Femur (tissue), 1 donor: ENCODE measurements at regions not wholly inside any gene's neighbourhood (a gene's known extent, or its start where the extent isn't known, plus 50 kb on each side); places are given as distances from the start of the nearest gene placed in this dataset.
"Not testable (repeated sequence)": the region's sequence is repeated elsewhere in the genome, so short reads cannot be mapped to it uniquely, and the experiment has no call there.

Source experiments
- DNase-seq: peaks from one replicate; pipeline ENCODE4 v3.0.0-alpha.2; 2017

GRCh38 chr2:95654897-95655296, 63.1 kb downstream of the TRIM43 start:
- DNase-seq: not testable (repeated sequence)

DNA sequence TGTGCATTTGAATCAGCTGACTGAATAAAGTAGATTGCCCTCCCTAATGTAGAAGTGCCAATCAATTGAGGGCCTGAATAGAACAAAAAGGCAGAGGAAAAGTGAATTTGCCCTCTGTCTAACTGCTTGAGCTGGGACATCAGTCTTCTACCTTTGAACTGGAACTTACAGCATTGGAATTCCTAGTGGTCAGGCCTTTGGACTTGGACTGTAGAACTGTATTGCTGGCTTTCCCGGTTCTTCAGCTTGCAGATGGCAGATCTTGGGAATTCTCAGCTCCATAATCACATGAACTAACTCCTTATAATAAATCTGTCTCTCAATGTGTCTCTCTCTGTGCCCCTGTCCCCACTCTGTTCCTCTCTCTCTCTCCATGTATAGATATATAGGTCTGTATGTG, 64.8 kb downstream of the TRIM43 start:
- not testable (repeated sequence) for DNase-seq

- not testable (repeated sequence) for DNase-seq
Observed at GRCh38 chr2:95657937-95658336, 66.1 kb downstream of the TRIM43 start.

- not testable (repeated sequence) for DNase-seq
Observed at GRCh38 chr2:95660766-95661562, 69.2 kb downstream of the TRIM43 start.

GRCh38 chr2:95663471-95664441, 72.0 kb downstream of the TRIM43 start:
- not testable (repeated sequence) for DNase-seq

DNA sequence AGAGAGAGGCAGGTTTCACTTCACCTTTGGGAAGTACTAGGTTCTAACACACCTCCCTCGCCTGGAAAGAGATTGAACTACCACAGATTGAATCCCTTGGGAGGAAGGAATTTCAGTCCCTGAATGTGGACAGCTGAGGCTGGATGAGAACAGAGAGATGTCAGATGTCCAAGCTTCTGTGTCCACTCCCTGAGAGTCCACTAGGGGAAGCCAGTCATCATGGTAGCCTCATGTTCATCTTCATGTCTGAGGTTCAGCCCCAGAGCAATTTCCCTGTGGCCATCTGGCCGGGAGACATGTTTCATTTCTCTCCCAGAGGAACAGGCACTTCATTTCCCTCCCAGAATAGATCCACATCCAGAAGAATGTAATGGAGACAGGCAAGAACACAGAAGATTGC, 74.8 kb downstream of the TRIM43 start:
- not testable (repeated sequence) for DNase-seq

DNA sequence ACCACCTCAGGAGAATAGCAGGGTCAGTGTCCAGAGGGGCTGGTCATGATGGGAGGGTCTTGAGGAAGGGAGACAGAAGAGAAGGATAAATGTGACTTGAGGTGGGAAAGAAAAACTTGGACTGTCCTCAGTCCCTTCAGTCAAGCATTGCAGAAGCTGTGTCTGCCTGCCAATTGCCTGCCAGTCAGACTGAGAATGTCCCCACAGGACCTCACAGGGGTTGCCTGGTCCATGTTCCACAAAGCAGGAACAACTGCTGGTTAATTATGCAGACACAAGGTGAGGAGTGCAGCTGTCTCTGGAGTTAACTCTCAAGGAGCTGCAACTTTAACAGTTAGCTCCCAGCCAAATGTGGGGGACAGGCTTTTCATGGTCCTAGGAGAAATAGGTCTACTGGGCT, 75.7 kb downstream of the TRIM43 start:
- no peak for DNase-seq

DNA sequence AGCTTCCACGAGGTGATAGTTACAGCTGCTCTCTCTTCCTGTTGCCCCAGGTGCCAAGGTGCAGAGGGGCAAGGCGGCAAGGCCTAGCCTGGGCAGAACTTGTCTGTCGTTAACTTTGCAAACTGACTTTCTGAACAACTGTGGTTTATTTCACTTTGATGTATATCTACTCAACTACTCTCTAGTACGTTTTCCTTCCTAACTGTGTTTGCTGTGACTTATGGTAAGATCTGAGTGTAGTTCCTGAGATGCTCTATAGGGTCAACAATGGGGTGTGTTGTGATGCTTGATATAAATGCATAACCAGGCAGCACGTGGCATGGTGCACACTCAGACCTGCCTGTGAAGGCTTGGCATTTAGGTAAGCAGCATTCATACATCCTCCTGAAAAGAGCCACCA, 77.1 kb downstream of the TRIM43 start:
- not testable (repeated sequence) for DNase-seq

GRCh38 chr2:95669441-95669991, 77.7 kb downstream of the TRIM43 start:
- no peak for DNase-seq

DNA sequence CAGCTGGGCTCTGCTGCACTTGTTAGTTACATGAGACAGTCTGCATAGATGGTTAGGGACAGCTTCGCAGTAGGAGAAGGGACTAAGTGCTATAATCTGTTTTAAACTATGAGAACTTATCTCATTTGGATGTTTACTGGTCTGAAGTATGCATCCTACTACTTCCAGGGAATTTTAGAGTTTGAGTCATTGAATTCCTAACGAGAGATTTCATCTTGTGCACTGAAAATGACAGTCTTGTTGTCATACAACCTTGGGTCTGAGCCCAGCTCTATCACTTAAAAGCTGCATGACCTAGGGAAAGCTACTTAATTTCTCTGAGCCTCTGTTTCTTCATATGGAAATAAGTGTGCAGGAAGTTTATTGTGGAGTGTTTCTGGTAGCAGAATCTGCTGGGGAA, 78.4 kb downstream of the TRIM43 start:
- no peak for DNase-seq

GRCh38 chr2:95670686-95671085, 78.9 kb downstream of the TRIM43 start:
- DNase-seq: no peak

- DNase-seq: not testable (repeated sequence)
Observed at GRCh38 chr2:95671171-95671570, 79.4 kb downstream of the TRIM43 start.

DNA sequence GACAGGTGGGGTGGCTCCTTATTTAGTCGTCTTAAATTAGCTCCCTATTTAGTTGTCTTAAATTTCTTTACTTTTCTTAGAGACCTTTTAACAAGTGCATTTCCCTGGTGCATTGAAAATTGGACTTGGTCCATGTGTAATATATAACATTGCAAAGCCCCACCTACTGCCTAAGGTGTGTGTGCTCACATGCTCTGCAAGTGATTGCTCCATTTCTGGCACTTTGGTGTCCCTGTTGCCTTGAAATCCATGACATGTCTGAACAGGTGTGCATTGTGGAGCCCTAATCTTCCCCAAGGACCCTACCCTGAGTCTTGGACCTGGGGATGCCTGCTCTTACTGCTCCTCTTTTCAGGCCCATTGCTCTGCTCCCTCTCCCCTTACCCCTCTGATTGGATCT, 80.2 kb downstream of the TRIM43 start:
- not testable (repeated sequence) for DNase-seq

GRCh38 chr2:95672500-95672899, 80.7 kb downstream of the TRIM43 start:
- DNase-seq: not testable (repeated sequence)

GRCh38 chr2:95674186-95674585, 82.4 kb downstream of the TRIM43 start:
- DNase-seq: no peak

DNA sequence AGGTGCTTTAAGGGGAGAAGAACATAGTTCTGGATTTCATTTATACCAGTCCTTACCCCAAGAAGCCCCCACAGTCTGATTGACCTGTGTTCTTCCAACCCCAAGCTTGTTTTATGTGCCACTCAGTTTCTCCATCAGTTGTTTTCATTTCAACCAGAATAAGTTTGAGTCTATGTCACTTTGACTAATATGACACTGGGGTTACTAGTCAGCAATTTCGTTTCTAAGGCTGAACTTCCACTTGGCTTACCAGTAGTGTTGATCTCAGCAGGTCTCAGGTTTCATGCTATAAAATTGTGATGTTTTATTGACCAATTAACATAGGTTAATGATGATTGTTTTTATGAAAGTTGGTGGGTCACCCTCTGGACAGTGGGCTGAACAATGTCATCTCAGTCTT, 84.8 kb downstream of the TRIM43 start:
- not testable (repeated sequence) for DNase-seq

- DNase-seq: no peak
Observed at GRCh38 chr2:95677346-95677745, 85.5 kb downstream of the TRIM43 start.

DNA sequence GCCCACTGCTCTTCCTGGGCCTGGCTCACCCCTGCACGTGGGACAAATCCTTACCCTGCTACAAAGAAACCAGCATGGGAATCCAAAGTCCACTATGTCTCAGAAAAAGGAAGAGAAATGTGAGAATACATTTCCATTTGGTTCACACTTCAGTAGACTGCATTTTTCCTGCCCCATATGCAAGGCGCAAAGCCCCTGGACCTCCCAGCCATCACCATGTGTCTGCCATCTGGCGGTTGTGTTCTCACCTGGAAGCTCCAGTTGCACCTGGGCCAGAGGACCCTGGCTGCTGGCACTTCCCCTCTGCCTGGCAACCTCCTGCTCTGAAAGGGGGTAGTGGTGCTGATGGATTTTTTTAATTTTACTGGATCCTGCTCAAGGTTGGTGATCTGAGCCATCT, 86.0 kb downstream of the TRIM43 start:
- not testable (repeated sequence) for DNase-seq

DNA sequence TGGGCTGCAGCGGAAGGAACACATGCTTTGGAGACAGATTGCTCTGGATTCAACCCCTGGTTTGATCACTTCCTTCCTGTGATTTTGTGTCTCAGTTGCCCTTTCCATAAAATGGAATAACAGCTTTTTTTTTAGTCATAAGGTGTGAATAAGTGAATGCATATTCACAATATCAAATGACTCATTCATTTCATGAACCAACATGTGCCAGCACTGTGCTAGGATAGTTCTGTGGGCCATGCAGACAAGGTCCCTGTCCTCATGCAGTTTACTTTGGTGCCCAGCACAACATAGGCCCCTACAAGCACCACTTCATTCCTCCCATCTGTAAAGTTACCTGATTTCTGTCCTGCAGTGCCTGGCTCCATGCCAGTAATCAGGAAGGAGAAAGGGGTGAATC, 89.4 kb downstream of the TRIM43 start:
- not testable (repeated sequence) for DNase-seq

GRCh38 chr2:95681589-95682081, 89.8 kb downstream of the TRIM43 start:
- DNase-seq: not testable (repeated sequence)

DNA sequence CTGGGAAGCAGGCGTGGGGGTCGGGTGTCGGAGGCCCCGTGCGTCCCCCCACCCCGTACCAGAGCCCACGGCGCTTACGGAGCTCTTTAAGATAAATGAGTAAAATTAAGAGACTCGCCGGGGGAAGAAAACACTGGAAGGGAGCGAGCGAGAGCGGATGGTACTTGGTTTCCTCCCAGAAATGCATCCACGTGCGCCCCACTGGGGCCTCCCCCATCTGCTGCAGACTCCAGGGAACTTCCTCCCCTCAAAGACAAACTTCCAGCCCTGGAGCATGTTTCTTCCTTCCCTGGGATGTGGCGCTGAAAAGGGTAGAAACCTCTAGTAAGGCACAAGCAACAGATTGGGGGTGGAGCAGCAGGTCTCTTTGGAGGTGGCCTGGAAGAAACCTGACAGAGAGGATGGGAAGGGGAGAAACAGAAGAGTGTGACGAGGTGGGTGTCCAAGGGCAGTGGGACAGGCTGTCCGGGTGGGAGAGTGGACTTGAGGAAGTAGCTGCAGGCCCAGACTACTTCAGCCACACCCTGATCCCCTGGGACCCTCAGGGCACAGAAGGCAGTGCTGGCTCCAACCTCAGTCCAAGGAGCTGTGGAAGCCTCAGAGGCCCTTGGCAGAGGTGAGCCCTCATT, 91.2 kb downstream of the TRIM43 start:
- not testable (repeated sequence) for DNase-seq

GRCh38 chr2:95685513-95685912, 93.7 kb downstream of the TRIM43 start:
- no peak for DNase-seq
